T follicular helper cell (primary cell): ENCODE measurements at regions not wholly inside any gene's neighbourhood (a gene's known extent, or its start where the extent isn't known, plus 50 kb on each side); places are given as distances from the start of the nearest gene placed in this dataset.
"Not testable (repeated sequence)": the region's sequence is repeated elsewhere in the genome, so short reads cannot be mapped to it uniquely, and the experiment has no call there.

Source experiments
- DNase-seq: peaks from one replicate; pipeline ENCODE4 v3.0.0-alpha.2; 2020; ENCODE audit warnings: low read depth

GRCh38 chr5:166860426-166860825 lies 1431.0 kb upstream of the WWC1 start:
- DNase-seq: no peak

GRCh38 chr5:166862581-166862980 lies 1428.9 kb upstream of the WWC1 start:
- DNase-seq: no peak

- DNase-seq: no peak
Measured at GRCh38 chr5:166865206-166865605, 1426.2 kb upstream of the WWC1 start.

- DNase-seq: no peak
Measured at GRCh38 chr5:166880456-166880855, 1411.0 kb upstream of the WWC1 start.

- DNase-seq: no peak
Measured at GRCh38 chr5:166881802-166882201, 1409.6 kb upstream of the WWC1 start.

GRCh38 chr5:166883016-166883415 lies 1408.4 kb upstream of the WWC1 start:
- no peak for DNase-seq

- DNase-seq: no peak
Measured at GRCh38 chr5:166898166-166898565, 1393.3 kb upstream of the WWC1 start.

GRCh38 chr5:166899343-166899742 lies 1392.1 kb upstream of the WWC1 start:
- DNase-seq: no peak

- DNase-seq: no peak
Measured at GRCh38 chr5:166904571-166904970, 1386.9 kb upstream of the WWC1 start.

GRCh38 chr5:166906991-166907713 lies 1384.3 kb upstream of the WWC1 start:
- DNase-seq: no peak

GRCh38 chr5:166909040-166909439 lies 1382.4 kb upstream of the WWC1 start:
- DNase-seq: no peak

- DNase-seq: no peak
Measured at GRCh38 chr5:166909926-166910325, 1381.5 kb upstream of the WWC1 start.

- no peak for DNase-seq
Measured at GRCh38 chr5:166910995-166911394, 1380.5 kb upstream of the WWC1 start.

- no peak for DNase-seq
Measured at GRCh38 chr5:166916021-166916420, 1375.4 kb upstream of the WWC1 start.

- no peak for DNase-seq
Measured at GRCh38 chr5:166926138-166926537, 1365.3 kb upstream of the WWC1 start.

- not testable (repeated sequence) for DNase-seq
Measured at GRCh38 chr5:166926806-166927475, 1364.5 kb upstream of the WWC1 start.

GRCh38 chr5:166936351-166936750 lies 1355.1 kb upstream of the WWC1 start:
- DNase-seq: no peak

GRCh38 chr5:166938071-166938470 lies 1353.4 kb upstream of the WWC1 start:
- DNase-seq: no peak

- no peak for DNase-seq
Measured at GRCh38 chr5:166942948-166943347, 1348.5 kb upstream of the WWC1 start.

GRCh38 chr5:166947045-166947444 lies 1344.4 kb upstream of the WWC1 start:
- no peak for DNase-seq

GRCh38 chr5:166948679-166949078 lies 1342.8 kb upstream of the WWC1 start:
- no peak for DNase-seq

GRCh38 chr5:166952048-166952447 lies 1339.4 kb upstream of the WWC1 start:
- no peak for DNase-seq

GRCh38 chr5:166957782-166958181 lies 1333.7 kb upstream of the WWC1 start:
- DNase-seq: no peak

- no peak for DNase-seq
Measured at GRCh38 chr5:166959766-166960165, 1331.7 kb upstream of the WWC1 start.
